ENCODE measurements at regions not wholly inside any gene's neighbourhood (a gene's known extent, or its start where the extent isn't known, plus 50 kb on each side); places are given as distances from the start of the nearest gene placed in this dataset.

GRCh38 chr3:117074826-117075225, 365.2 kb downstream of the TUSC7 start:
- no peak for DNase-seq (ENCODE audit: low read depth in 2 of 2)

GRCh38 chr3:117079997-117080396, 370.4 kb downstream of the TUSC7 start:
- no peak for DNase-seq (ENCODE audit: low read depth in 2 of 2)

GRCh38 chr3:117080872-117081271, 371.3 kb downstream of the TUSC7 start:
- no peak for DNase-seq (ENCODE audit: low read depth in 2 of 2)

- no peak for DNase-seq (ENCODE audit: low read depth in 2 of 2)
Observed at GRCh38 chr3:117084277-117084676, 374.7 kb downstream of the TUSC7 start.

- DNase-seq (ENCODE audit: low read depth in 2 of 2), result no peak
Observed at GRCh38 chr3:117084739-117085270, 375.2 kb downstream of the TUSC7 start.

- DNase-seq (ENCODE audit: low read depth in 2 of 2), result no peak
Observed at GRCh38 chr3:117091676-117092075, 382.1 kb downstream of the TUSC7 start.

GRCh38 chr3:117096549-117096948, 387.0 kb downstream of the TUSC7 start:
- DNase-seq (ENCODE audit: low read depth in 2 of 2), result no peak

- no peak for DNase-seq (ENCODE audit: low read depth in 2 of 2)
Observed at GRCh38 chr3:117097351-117097750, 387.8 kb downstream of the TUSC7 start.

GRCh38 chr3:117101697-117102096, 392.1 kb downstream of the TUSC7 start:
- DNase-seq (ENCODE audit: low read depth in 2 of 2), result no peak

GRCh38 chr3:117102426-117102825, 392.8 kb downstream of the TUSC7 start:
- DNase-seq (ENCODE audit: low read depth in 2 of 2), result no peak

GRCh38 chr3:117103675-117104074, 394.1 kb downstream of the TUSC7 start:
- no peak for DNase-seq (ENCODE audit: low read depth in 2 of 2)

- no peak for DNase-seq (ENCODE audit: low read depth in 2 of 2)
Observed at GRCh38 chr3:117104381-117104780, 394.8 kb downstream of the TUSC7 start.

GRCh38 chr3:117104792-117105191, 395.2 kb downstream of the TUSC7 start:
- no peak for DNase-seq (ENCODE audit: low read depth in 2 of 2)

- DNase-seq (ENCODE audit: low read depth in 2 of 2), result no peak
Observed at GRCh38 chr3:117105686-117106085, 396.1 kb downstream of the TUSC7 start.

- no peak for DNase-seq (ENCODE audit: low read depth in 2 of 2)
Observed at GRCh38 chr3:117106396-117106795, 396.8 kb downstream of the TUSC7 start.

GRCh38 chr3:117107946-117108345, 398.4 kb downstream of the TUSC7 start:
- DNase-seq (ENCODE audit: low read depth in 2 of 2), result no peak

- DNase-seq (ENCODE audit: low read depth in 2 of 2), result no peak
Observed at GRCh38 chr3:117109178-117109577, 399.6 kb downstream of the TUSC7 start.

GRCh38 chr3:117114517-117115265, 405.1 kb downstream of the TUSC7 start:
- no peak for DNase-seq (ENCODE audit: low read depth in 2 of 2)

GRCh38 chr3:117117188-117117936, 407.8 kb downstream of the TUSC7 start:
- no peak for DNase-seq (ENCODE audit: low read depth in 2 of 2)

- no peak for DNase-seq (ENCODE audit: low read depth in 2 of 2)
Observed at GRCh38 chr3:117118604-117119003, 409.0 kb downstream of the TUSC7 start.

- no peak for DNase-seq (ENCODE audit: low read depth in 2 of 2)
Observed at GRCh38 chr3:117120014-117120413, 410.4 kb downstream of the TUSC7 start.

- no peak for DNase-seq (ENCODE audit: low read depth in 2 of 2)
Observed at GRCh38 chr3:117122609-117123008, 413.0 kb downstream of the TUSC7 start.

- no peak for DNase-seq (ENCODE audit: low read depth in 2 of 2)
Observed at GRCh38 chr3:117126460-117126859, 416.9 kb downstream of the TUSC7 start.
